ENCODE measurements at regions not wholly inside any gene's neighbourhood (a gene's known extent, or its start where the extent isn't known, plus 50 kb on each side); places are given as distances from the start of the nearest gene placed in this dataset.

- Histone ChIP-seq H3K56ac (replicated peaks; ENCODE audit: insufficient read length, low read depth, low read length) (no peak overlapping the region), H2AFZ (ENCODE audit: low read length) (no peak overlapping the region), H3K23ac (ENCODE audit: insufficient read length) (no peak overlapping the region), H3K79me2 (ENCODE audit: control insufficient read depth in 1 of 2, insufficient read depth in 2 of 2, low read length in 2 of 2) (no peaks in the 10 kb centered on the region), H3K27ac (ENCODE audit: low read depth, low read length) (no peak overlapping the region), H3K14ac (ENCODE audit: insufficient read length) (no peak overlapping the region), H2AK5ac (ENCODE audit: low read depth, low read length) (no peak overlapping the region), H2BK5ac (ENCODE audit: low read depth, low read length) (no peak overlapping the region), H4K5ac (ENCODE audit: insufficient read length, low read depth, low read length) (no peak overlapping the region), H2BK20ac (ENCODE audit: low read length) (no peak overlapping the region), H3K9ac (replicated peaks in 1 of 4; ENCODE audit: extremely low read depth in 1 of 4, low read depth in 3 of 4, low read length in 3 of 4) (no peak overlapping the region), H3K23me2 (ENCODE audit: low read depth, low read length) (no peaks in the 10 kb centered on the region), H3K27me3 (replicated peaks in 1 of 4; ENCODE audit: control insufficient read depth in 3 of 4, extremely low read depth in 1 of 4, insufficient read depth in 3 of 4, low read length in 3 of 4) (no peaks in the 10 kb centered on the region), H3K4me2 (ENCODE audit: insufficient read depth in 1 of 2, low read depth in 2 of 2, low read length in 2 of 2) (no peak overlapping the region), H3K4me3 (ENCODE audit: extremely low read depth in 1 of 4, insufficient read depth in 2 of 4, low read depth in 3 of 4, low read length in 4 of 4) (no peak overlapping the region), H3K9me3 (ENCODE audit: insufficient read depth in 2 of 2, low read depth in 1 of 2, low read length in 1 of 2) (no peaks in the 10 kb centered on the region), H2BK15ac (ENCODE audit: low read length) (no peak overlapping the region), H3K18ac (ENCODE audit: extremely low read depth, low read length) (no peak overlapping the region), H4K8ac (ENCODE audit: extremely low read depth, insufficient read depth, low read length) (no peak overlapping the region), H3K4ac (replicated peaks; ENCODE audit: insufficient read length, low read depth, low read length) (no peak overlapping the region), H4K91ac (replicated peaks; ENCODE audit: insufficient read length, low read length) (no peak overlapping the region), H2BK12ac (ENCODE audit: low read depth, low read length) (no peak overlapping the region), H3K79me1 (ENCODE audit: low read depth, low read length) (no peaks in the 10 kb centered on the region), H4K20me1 (replicated peaks in 1 of 2; ENCODE audit: control insufficient read depth in 1 of 2, insufficient read depth in 2 of 2, low read length in 2 of 2) (no peaks in the 10 kb centered on the region), H2BK120ac (replicated peaks; ENCODE audit: low read depth, low read length) (no peak overlapping the region), H3K4me1 (replicated peaks in 1 of 4; ENCODE audit: control insufficient read depth in 3 of 4, insufficient read depth in 4 of 4, low read length in 3 of 4) (peaks cover 0 to 2% (median under 1%) of the 10 kb centered on the region in 4 experiments; a peak in 2 of 7 replicates), H3K36me3 (ENCODE audit: control insufficient read depth in 2 of 4, insufficient read depth in 4 of 4, low read length in 3 of 4) (no peaks in the 10 kb centered on the region)
- DNase-seq (ENCODE audit: low read depth in 1 of 2, low spot score in 2 of 2) (no peak), FAIRE-seq (no peak)
- CTCF ChIA-PET (ENCODE audit: partially characterized antibody): interaction anchor here (0.9 to 2.5 kb wide), 3 partner anchors 10 to 155 kb away, joined by 3 to 10 read pairs (median 5); partner anchors contain the start of gene DHX8
- POLR2A ChIA-PET (ENCODE audit: partially characterized antibody): interaction anchor here (1.0 to 2.7 kb wide), 5 partner anchors 8 to 39 kb away, joined by 3 to 16 read pairs (median 6); no protein-coding TSS in a partner anchor
- no peak for TF ChIP-seq TAF1 (IDR thresholded peaks at IDR 0.05; ENCODE audit: low read depth, low read length)
- no peak for TF ChIP-seq RNF2 (IDR thresholded peaks at IDR 0.05; ENCODE audit: borderline replicate concordance, low read depth, low read length, missing control alignments, poor library complexity, severe bottlenecking)
- TF ChIP-seq SRF (IDR thresholded peaks at IDR 0.05; ENCODE audit: low read depth, low read length): no peak
- WGBS, 2 experiments (ENCODE audit: extremely low coverage in 1 of 2, insufficient coverage in 1 of 2, insufficient read length in 1 of 2, insufficient replicate concordance in 2 of 2, low coverage in 1 of 2, low lambda C conversion rate in 2 of 2, missing lambda C conversion rate in 1 of 2): 93% methylated on average over 6 of the region's 6 CpGs; no CpG with 5 or more reads in 1 of the 2 experiments
Measured at GRCh38 chr17:43329183-43329582, 69.6 kb upstream of the ARL4D start.

Data from H1 (cell line).